Stimulated activated CD8-positive, alpha-beta memory T cell treated with anti-CD3 and anti-CD28 coated beads, Interleukin-12 subunit alpha, Interleukin-12 subunit beta, amount 100 ng/mL, for 4 hours (primary cell): ENCODE measurements at regions not wholly inside any gene's neighbourhood (a gene's known extent, or its start where the extent isn't known, plus 50 kb on each side); places are given as distances from the start of the nearest gene placed in this dataset.
"Not testable (repeated sequence)": the region's sequence is repeated elsewhere in the genome, so short reads cannot be mapped to it uniquely, and the experiment has no call there.

Source experiments
- DNase-seq: peaks from one replicate; pipeline ENCODE4 v3.0.0-alpha.2; 2020; ENCODE audit warnings: low read depth

GRCh38 chr6:4677011-4677750, 99.0 kb upstream of the CDYL start:
- DNase-seq: no peak

GRCh38 chr6:4676016-4676415, 100.2 kb upstream of the CDYL start:
- DNase-seq: no peak

GRCh38 chr6:4675121-4675520, 101.1 kb upstream of the CDYL start:
- DNase-seq: no peak

GRCh38 chr6:4673861-4674260, 102.3 kb upstream of the CDYL start:
- no peak for DNase-seq

- DNase-seq: no peak
These were observed 103.4 kb upstream of the CDYL start for GRCh38 chr6:4672772-4673171.

GRCh38 chr6:4671587-4672115, 104.6 kb upstream of the CDYL start:
- DNase-seq: no peak

GRCh38 chr6:4670824-4671409, 105.3 kb upstream of the CDYL start:
- no peak for DNase-seq

GRCh38 chr6:4670290-4670689, 105.9 kb upstream of the CDYL start:
- no peak for DNase-seq

GRCh38 chr6:4668271-4669179, 107.7 kb upstream of the CDYL start:
- no peak for DNase-seq

GRCh38 chr6:4667591-4667990, 108.6 kb upstream of the CDYL start:
- DNase-seq: no peak

- DNase-seq: no peak
These were observed 109.2 kb upstream of the CDYL start for GRCh38 chr6:4666886-4667513.

GRCh38 chr6:4665489-4666417, 110.5 kb upstream of the CDYL start:
- no peak for DNase-seq

GRCh38 chr6:4664911-4665310, 111.3 kb upstream of the CDYL start:
- no peak for DNase-seq

- no peak for DNase-seq
These were observed 112.0 kb upstream of the CDYL start for GRCh38 chr6:4664117-4664626.

- no peak for DNase-seq
These were observed 113.3 kb upstream of the CDYL start for GRCh38 chr6:4662886-4663285.

GRCh38 chr6:4661391-4661790, 114.8 kb upstream of the CDYL start:
- DNase-seq: no peak

- DNase-seq: no peak
These were observed 115.6 kb upstream of the CDYL start for GRCh38 chr6:4660377-4661321.

GRCh38 chr6:4659719-4660118, 116.5 kb upstream of the CDYL start:
- DNase-seq: not testable (repeated sequence)

GRCh38 chr6:4658486-4658885, 117.7 kb upstream of the CDYL start:
- no peak for DNase-seq

GRCh38 chr6:4656106-4656505, 120.1 kb upstream of the CDYL start:
- no peak for DNase-seq
